WTC11 (cell line): ENCODE measurements at regions not wholly inside any gene's neighbourhood (a gene's known extent, or its start where the extent isn't known, plus 50 kb on each side); places are given as distances from the start of the nearest gene placed in this dataset.

Experiments used
- ATF2 ChIP-seq: sonication (generic); formaldehyde crosslinking; IDR thresholded peaks from 2 replicates; pipeline ENCODE4 v1.8.1; 2022; ENCODE audit warnings: low read depth, missing genetic modification reagents, borderline replicate concordance
- CTCF ChIP-seq: fragments of 200-600 bp; IDR thresholded peaks from 2 replicates; pipeline ENCODE4 v1.8.0; 2022; ENCODE audit warnings: antibody characterized with exemption
- ESRRA ChIP-seq: sonication (generic); formaldehyde crosslinking; IDR thresholded peaks from 2 replicates; pipeline ENCODE4 v1.8.1; 2022; ENCODE audit warnings: mild to moderate bottlenecking, missing genetic modification reagents, borderline replicate concordance
- IRF2 ChIP-seq: sonication (generic); formaldehyde crosslinking; IDR thresholded peaks from 2 replicates; pipeline ENCODE4 v1.8.0; 2022; ENCODE audit warnings: low read depth, missing genetic modification reagents, borderline replicate concordance
- KAT7 ChIP-seq: sonication (generic); formaldehyde crosslinking; IDR thresholded peaks from 2 replicates; pipeline ENCODE4 v1.8.1; 2023; ENCODE audit warnings: missing genetic modification reagents, mild to moderate bottlenecking, borderline replicate concordance
- MAX ChIP-seq: sonication (generic); formaldehyde crosslinking; IDR thresholded peaks from 2 replicates; pipeline ENCODE4 v1.8.0; 2022; ENCODE audit warnings: mild to moderate bottlenecking, missing genetic modification reagents
- MXD4 ChIP-seq: fragments of 250-450 bp; sonication (Bioruptor Pico); IDR thresholded peaks from 2 replicates; pipeline ENCODE4 v1.8.0; 2021; ENCODE audit warnings: mild to moderate bottlenecking, moderate library complexity, borderline replicate concordance
- NFE2L1 ChIP-seq: sonication (generic); formaldehyde crosslinking; IDR thresholded peaks from 2 replicates; pipeline ENCODE4 v1.8.1; 2023; ENCODE audit warnings: missing genetic modification reagents
- NR2C2 ChIP-seq: sonication (generic); formaldehyde crosslinking; IDR thresholded peaks from 2 replicates; pipeline ENCODE4 v1.8.0; 2022; ENCODE audit warnings: mild to moderate bottlenecking, missing genetic modification reagents
- SP1 ChIP-seq: sonication (generic); formaldehyde crosslinking; conservative IDR thresholded peaks from 2 replicates; pipeline ENCODE4 v1.8.1; 2022; ENCODE audit warnings: missing genetic modification reagents
- ZNF263 ChIP-seq: sonication (generic); formaldehyde crosslinking; IDR thresholded peaks from 2 replicates; pipeline ENCODE4 v1.8.1; 2022; ENCODE audit warnings: low read depth, mild to moderate bottlenecking, moderate library complexity, missing genetic modification reagents
- ZNF317 ChIP-seq: sonication (generic); formaldehyde crosslinking; IDR thresholded peaks from 2 replicates; pipeline ENCODE4 v1.8.1; 2023; ENCODE audit warnings: low read depth, mild to moderate bottlenecking, moderate library complexity, missing genetic modification reagents, borderline replicate concordance
- ZNF396 ChIP-seq: fragments of 250-450 bp; sonication (Bioruptor Pico); IDR thresholded peaks from 2 replicates; pipeline ENCODE4 v1.8.0; 2021; ENCODE audit warnings: mild to moderate bottlenecking, moderate library complexity, borderline replicate concordance

GRCh38 chr3:72210261-72210660 is 425.3 kb upstream of the PROK2 start:
- TF ChIP-seq MAX (CRISPR knock-in tag) (no peak), NR2C2 (CRISPR knock-in tag) (no peak), MXD4 (CRISPR knock-in tag) (no peak), CTCF (no peak), IRF2 (CRISPR knock-in tag) (no peak), ZNF396 (CRISPR knock-in tag) (no peak), ZNF263 (CRISPR knock-in tag) (no peak), NFE2L1 (CRISPR knock-in tag) (no peak), ESRRA (CRISPR knock-in tag) (no peak), KAT7 (no peak), SP1 (CRISPR knock-in tag) (no peak), ATF2 (CRISPR knock-in tag) (no peak), ZNF317 (no peak)
